CD4-positive, alpha-beta T cell treated with Interferon alpha-2 for 1 hour (primary cell): ENCODE measurements at regions not wholly inside any gene's neighbourhood (a gene's known extent, or its start where the extent isn't known, plus 50 kb on each side); places are given as distances from the start of the nearest gene placed in this dataset.

ENCODE experiments used
- DNase-seq, 2 donors: peaks; one replicate each; pipeline ENCODE4 v3.0.0-alpha.2; 2020 to 2022

DNA sequence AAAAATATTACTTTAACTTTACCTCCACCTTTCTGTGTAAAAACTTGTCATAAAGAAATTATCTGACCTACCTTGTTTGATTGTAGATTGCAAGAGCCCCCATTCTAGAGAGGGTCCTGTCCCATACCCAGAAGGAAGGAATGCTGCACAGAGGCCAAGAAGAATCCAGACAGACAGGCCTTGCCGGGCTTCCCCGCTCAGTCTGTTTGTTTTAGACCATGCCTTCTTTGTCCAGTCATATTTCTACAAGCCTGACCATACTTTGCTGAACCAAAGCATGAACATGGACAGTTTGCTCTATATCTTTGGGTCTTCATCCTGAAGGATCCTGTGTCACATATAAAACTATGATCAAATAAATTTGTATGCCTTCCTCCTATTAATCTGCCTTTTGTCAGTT lies 95.8 kb upstream of the MYCBP2 start:
- DNase-seq, result no peak

DNA sequence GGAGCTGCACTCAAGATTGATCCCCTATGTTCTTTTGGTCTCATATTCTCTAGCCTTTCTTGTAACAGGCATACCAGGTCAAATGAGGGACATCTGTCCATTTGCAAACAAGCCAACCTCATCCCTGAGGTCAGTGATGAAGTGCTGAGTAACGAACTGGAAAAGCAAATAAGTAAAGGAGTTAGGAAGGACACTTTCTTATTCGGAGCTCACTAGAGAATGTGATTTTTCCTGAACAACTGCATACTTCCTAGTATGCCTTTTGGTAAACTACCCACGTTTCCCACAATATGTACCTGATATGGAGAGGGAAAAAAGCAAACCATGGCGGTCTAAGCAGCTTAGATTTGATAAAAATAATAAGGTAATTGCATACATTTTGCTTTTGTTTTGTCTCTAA lies 91.0 kb upstream of the MYCBP2 start:
- DNase-seq, result no peak

DNA sequence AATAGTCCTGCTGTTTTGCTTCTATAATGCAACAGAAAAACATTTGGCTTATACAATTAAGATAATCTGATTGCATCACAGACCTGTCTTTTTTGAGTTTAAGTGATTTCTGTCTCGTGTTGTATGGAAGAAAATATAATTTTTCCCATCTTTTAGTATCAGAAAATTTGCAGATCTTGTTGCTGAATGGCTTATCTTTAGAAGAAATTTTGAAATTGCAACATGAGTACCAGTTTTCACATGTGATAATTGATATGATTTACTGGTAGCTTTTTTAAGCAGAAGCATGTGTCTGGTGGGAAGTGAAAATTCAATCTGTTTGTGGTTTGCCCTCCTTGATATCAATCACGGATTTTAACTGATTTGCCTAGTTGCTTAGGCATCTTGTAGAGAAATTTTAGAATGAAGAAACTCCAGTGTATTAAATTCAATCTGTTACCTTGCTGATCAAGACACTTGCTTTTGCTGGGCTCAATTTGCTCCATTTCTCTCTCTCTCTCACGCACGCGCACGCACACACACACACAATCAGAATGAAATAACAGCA lies 89.8 kb upstream of the MYCBP2 start:
- DNase-seq, result no peak

DNA sequence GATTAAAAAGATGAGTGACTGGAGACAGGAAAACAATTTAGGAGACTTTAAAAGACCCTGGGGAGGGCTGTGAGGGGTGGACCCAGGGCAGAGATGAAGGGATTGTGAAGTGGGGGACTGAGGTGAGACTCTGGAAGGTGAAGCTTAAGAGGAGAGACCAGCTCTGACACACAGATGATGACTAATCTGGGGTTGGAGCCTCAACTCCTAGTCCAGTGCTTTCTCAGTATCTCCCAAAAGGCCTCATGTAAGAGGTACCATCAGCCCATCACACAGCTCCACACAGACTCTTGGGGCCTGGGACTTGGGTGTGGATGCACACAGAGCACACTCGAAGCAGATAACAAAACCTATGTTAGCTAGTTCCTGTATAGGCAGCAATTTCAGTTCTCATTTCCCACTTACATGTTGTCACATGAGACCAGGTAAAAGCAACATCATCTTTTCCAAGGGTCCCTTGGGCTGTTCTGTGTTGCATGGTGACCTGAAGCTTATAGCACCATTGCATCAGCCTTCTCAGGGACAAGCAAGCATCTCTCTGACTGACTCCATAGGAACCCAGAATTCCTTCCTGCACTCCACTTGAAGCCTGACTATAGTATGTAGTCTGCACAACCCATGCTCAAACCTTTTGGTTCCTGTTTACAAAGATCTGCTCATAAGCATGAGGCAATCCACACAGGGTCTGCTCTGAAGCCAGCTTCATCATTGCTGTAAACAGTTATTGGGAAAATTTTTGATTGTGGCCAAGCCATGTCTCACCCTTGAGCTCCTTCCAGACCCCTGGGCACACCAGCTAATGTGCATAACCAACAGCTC lies 88.6 kb upstream of the MYCBP2 start:
- peak in 1 of 2 donors; percentile 22 for DNase-seq

DNA sequence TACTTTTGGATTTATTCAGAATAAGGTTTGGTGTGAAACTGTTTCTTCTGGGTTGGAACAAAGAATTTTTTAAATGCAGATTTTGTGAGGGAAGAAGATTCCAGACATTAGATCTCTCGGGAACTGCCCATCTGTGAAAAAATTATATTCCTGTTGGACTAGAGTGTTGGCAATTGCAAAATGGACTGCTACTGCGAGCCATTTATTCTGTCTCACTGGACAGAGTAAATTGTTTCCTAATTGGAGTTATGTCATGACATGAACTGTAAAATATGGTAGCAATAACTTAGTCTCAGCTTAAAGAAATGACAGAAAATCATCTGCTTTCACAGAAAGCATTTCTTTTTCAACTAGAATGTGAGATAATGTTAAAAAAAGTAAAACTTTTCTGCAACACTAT lies 86.0 kb upstream of the MYCBP2 start:
- no peak for DNase-seq

DNA sequence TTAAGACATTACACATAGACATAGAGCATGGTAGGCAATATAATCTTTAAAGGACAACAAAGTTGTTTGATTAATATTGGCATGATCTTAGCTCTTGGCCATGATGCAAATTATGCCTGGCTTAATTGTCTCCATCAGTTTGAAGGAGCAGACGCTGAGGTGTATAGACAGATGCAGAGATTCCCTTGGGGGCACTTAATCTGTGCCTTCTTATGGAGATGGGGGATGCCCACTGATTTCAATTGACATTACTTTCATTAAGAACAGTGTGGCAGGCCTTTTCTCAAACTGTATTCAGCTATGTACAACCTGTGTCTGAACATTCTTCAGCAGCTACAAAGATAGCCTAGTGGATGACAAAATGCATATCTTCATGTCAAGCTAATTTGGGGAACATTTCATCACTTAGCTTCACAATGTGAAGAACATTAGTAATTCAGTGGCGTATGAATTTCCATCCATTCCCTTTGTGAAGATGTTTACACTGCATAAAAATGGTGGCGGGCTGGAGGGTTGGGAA lies 85.3 kb upstream of the MYCBP2 start:
- DNase-seq, result no peak

DNA sequence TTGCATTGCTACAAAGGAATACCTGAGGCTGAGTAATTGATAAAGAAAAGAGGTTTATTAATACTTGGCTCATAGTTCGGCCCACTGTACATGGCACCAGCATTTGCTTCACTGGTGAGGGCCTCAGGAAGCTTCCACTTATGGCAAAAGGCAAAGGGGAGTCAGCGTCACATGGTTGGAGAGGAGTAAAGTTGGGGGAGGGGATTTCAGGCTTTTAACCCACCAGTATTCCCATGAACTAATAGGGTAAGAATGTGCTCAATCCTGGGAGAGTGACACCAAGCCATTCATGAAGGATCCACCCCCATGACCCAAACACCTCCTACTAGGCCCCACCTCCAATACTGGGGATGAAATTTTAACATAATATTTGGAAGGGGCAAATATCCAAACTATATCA lies 82.5 kb upstream of the MYCBP2 start:
- no peak for DNase-seq

DNA sequence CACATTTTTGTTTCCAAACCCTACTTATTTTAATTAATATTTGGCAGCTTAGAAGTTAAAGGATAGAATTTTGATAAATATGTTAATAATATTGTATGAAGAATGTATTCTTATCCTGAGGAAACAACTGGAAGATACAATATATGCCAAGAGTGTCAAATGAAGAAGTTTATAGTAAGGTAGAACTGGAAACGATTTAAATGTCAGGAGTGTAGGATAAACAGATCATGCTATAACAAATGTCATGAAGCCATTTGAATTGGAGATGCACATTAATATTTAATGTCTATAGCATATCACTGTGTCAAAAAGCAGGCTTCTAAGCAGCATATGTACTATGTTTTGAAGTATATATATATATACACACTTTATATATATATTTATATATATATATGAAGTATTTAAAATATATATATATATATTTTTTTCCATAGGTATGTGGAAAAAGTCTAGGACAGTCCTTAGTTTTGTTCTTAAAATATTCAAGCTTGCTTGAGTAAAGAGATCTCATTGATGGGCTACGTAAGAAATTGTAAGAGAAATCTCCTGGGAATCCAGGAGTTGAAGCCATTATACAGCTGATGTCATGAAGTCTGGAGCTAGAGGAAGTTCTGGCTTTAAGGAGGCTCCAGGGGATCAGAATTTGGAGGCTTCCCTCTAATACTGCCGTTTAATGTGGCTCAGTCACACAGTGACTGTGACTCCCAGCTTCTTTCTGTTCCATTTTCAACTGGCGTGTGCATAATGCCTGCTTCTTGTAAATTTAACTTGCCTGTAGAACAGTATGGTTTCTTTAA lies 79.9 kb upstream of the MYCBP2 start:
- no peak for DNase-seq

DNA sequence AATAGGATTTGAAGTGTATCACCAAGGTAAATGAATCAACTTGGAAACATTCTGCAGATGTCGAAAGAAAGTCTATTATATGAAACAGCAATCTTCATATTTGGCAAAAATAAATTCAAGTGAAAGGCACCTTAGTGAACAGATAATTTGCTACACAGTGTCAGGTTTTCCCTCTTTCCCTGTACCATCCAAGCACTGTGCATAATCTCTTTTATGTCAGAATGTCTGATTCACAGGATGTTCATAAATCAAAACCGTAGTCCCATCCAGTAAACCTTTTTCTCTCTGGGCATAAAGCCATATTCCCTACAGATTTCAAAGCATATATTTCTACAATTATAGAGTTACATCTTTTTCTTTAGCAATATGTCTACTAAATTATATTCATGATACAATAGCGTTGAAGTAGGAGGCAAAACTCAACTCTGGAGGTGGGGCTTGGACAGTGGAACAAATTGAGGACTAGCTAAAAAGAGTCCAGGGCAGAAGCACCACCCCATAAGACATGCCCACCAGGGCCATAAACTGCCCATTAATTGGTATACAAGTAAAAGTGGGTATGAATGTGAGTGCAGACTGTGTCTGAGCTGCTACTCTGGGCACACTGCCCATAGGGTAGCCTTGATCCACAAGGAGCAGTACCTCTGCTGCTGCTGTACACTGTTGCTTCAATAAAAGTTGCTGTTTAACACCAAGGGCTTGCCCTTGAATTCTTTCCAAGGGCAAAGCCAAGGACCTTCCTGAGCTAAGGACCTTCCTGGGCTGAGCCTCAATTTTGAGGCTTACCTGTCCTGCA lies 72.1 kb upstream of the MYCBP2 start:
- DNase-seq, result no peak

- DNase-seq, result no peak
Observed at GRCh38 chr13:77397636-77398035, 70.7 kb upstream of the MYCBP2 start.

DNA sequence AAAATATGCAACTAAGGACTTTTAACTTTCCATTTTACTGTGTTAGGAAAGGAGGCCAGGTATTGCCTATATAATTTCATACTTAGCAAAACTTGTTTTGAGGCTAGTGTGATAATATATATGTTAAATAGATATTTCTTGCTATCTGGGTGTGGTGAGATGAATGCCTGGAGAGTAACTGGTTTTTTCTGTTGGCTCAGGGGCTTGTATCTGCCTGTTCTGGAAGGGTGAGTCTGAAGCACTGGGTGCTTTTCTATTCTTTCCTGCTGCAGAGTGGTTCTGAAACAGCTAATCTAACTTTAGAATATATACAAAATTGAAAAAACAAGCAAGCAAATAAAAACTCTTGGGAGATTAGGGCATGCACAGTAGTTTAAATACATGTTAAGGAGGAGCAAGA lies 64.6 kb upstream of the MYCBP2 start:
- no peak for DNase-seq

DNA sequence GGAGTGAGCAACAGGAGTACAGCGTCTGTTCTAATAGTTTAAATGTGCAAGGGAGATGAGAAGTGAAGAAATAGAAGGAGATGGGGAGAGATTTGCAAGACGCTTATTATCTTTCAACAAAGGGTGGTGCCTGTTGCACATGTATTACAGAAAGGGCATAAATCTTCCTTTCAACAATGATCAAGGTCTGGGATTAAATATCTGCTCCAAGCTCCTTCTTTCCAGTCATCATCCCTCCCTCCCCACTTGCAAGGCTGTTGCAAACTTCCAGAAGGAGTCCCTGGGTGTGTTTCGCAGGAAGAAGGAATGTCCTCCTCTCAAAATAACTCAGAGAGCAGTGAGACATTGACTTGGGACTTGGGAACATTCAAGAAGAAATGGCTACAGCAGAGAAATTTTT lies 63.5 kb upstream of the MYCBP2 start:
- no peak for DNase-seq

GRCh38 chr13:77389625-77390000 lies 62.7 kb upstream of the MYCBP2 start:
- peak in 1 of 2 donors; percentile 1 for DNase-seq

DNA sequence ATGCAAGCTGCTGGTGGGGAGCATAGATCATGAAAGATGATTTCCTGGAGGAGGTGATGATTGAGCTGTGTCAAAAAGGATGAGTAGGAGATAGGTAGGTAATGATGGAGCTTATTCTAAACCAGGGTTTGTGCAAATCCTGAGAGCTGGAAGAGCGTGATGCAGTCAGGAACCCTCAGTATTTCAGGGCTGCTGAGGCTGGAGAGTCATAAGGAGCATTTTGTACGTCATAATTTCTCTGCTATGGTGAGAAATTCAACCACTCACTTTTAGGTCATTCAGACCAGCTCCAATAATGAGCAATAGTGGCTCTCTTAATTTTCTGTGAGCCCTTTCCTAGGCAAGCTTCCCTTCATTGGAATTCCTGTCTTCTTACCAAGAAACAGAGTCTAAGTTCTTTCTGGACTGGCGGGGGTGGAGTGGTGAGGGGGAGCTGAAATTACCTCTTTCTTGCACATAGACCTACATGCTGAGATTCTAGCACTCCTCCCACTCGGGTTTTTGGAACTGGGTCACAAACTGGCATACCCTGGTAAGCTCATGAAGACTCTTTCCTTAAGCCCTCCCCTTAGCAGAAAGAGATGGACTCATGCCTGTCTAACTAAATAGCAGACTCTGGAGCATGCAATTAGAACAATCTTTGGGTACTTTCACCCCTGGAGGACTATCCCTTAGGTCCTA lies 62.2 kb upstream of the MYCBP2 start:
- DNase-seq, result no peak

DNA sequence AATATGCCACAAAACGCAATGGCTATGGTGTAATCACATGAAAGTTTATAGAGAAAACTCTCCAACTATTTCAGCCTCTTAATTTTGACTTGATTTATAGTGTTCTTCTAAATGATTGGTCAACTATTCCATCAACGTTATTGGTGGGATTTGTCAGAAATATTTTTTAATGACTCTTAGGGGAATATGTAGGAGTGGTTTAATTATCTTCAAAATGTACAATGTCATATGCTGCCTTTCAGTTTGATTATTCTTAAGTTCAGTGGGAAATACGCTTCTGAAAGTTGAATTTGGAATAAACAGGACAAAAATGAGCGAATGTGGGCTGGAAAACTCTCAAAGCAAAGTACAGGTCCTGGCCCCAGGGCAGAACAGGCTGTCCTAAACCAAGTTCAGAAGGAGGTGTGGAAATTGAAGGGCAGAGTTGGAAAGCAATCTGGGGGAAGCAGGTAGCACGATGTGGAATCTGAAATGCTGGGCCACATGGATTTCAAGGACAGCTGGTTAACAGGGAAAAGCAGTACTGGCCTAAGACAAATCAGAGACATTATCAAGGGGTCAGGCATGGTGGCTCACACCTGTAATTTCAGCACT lies 60.8 kb upstream of the MYCBP2 start:
- no peak for DNase-seq

DNA sequence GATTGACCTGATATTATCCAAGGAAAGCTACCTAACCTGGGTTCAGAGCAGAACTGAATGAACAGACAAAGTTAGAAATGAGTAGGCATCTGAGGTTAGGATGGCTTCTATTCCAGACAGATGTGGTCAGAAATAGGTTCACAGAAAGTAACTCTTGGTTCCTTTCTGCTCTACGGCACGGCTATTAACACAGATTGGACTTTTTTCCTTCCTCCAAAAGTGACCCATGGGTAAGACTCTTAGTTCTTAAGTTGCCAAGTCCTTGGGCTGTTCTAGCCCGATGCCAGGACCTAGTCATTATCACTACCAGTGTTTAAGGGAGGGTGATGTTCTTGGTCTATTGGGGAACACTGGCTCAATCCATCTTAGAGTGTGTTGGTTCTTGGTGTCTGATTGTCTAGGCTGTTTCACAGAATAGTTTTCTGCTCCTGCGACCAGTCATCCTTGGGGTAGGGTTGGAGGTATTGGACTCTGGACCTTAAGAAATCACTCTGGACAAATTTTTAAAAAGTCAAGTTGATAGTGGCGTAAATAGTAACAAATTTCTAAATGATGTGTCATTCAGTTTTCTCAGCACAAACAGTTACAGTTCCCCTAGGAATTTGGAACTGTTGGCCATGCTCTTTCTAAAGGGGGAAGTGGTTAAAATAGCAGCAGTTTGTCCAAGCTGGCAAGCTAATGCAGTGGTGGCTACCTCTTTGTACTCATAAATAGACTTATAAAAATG lies 60.1 kb upstream of the MYCBP2 start:
- DNase-seq, result peak in 1 of 2 donors; percentile 1

DNA sequence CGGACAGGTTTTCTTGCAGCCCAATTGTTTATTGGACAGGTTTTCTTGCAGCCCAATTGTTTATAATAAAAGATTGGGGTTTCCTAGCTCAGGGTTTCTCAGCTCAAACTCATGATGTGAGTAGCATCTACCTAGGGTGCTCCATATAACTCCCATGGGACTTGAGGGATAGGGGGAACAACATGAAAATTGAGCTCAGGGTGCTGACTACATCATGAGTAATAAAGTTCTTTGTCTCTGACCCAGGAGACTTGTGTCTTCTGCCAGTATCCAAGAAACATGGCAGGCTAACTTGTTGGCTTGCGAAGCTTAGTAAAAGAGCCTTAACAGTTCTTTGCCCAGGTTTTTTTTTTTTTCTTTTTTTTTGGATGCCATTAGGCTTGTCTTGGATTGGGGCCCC lies 59.2 kb upstream of the MYCBP2 start:
- DNase-seq, result no peak

GRCh38 chr13:77384999-77385398 lies 58.1 kb upstream of the MYCBP2 start:
- DNase-seq, result no peak

DNA sequence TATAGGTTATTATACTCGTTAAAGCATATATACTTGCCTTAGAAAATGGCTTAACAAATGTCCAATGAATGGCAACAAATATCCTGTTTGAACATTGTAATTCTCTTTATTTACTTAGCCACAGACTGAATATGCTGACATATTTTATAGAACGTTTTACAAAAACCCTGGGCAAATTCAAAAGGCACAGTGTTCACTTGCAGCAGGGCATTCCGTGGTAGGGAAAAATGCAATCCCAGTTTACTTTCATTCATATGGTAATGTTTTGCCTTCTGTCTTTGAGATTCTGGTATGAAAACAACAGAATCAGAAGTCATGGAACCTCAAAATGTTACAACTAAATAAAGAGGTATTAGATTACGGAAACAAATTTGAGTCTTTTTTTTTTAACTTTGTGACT lies 56.2 kb upstream of the MYCBP2 start:
- DNase-seq, result no peak

- DNase-seq, result no peak
Observed at GRCh38 chr13:77381059-77381458, 54.2 kb upstream of the MYCBP2 start.

GRCh38 chr13:77379508-77379907 lies 52.6 kb upstream of the MYCBP2 start:
- DNase-seq, result no peak
